ENCODE measurements at regions not wholly inside any gene's neighbourhood (a gene's known extent, or its start where the extent isn't known, plus 50 kb on each side); places are given as distances from the start of the nearest gene placed in this dataset.

DNA sequence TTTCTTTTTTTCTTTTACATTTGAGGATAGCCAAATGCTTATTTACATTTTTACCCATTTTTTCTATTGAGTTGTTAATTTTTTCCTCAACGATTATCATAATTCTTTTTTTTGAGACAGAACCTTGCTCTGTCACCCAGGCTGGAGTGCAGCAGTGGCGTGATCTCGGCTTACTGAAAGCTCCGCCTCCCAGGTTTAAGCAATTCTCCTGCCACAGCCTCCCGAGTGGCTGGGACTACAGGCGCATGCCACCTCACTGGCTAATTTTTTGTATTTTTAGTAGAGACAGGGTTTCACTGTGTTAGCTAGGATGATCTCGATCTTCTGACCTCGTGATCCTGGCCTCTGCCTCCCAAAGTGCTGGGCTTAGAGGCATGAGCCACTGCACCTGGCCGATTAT is 208.7 kb downstream of the LIG4 start:
- in situ Hi-C loops (cut with MboI; ENCODE audit: low sequenced_read_pairs): no loop called here

DNA sequence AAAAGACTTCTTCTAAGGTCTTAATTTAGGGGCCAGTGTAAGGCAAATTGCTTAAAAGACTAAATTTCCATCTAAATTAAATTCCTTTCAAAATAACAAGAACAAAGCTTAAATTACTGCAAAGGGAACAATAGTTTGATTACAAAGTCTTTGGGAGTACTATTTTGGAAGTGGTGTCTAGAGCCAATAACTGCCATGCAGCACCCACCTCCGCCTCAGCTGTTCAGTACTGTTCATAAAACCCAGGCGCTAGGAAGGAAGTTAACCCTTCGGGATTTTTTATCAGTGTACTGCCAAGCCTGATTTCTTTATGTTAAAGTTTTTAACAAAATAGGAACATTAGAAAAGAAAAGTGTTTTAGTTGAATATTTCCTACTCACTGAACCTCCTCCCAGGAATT is 210.1 kb downstream of the LIG4 start:
- in situ Hi-C loops (cut with MboI; ENCODE audit: low sequenced_read_pairs): no loop called here

GRCh38 chr13:108003626-108004025 is 211.7 kb downstream of the LIG4 start:
- in situ Hi-C loops (cut with MboI; ENCODE audit: low sequenced_read_pairs): no loop called here

GRCh38 chr13:108000998-108001397 is 214.3 kb downstream of the LIG4 start:
- in situ Hi-C loops (cut with MboI; ENCODE audit: low sequenced_read_pairs): no loop called here

GRCh38 chr13:107999751-108000150 is 215.6 kb downstream of the LIG4 start:
- in situ Hi-C loops (cut with MboI; ENCODE audit: low sequenced_read_pairs): no loop called here

- in situ Hi-C loops (cut with MboI; ENCODE audit: low sequenced_read_pairs): no loop called here
These were observed 221.2 kb downstream of the LIG4 start for GRCh38 chr13:107994137-107994536.

DNA sequence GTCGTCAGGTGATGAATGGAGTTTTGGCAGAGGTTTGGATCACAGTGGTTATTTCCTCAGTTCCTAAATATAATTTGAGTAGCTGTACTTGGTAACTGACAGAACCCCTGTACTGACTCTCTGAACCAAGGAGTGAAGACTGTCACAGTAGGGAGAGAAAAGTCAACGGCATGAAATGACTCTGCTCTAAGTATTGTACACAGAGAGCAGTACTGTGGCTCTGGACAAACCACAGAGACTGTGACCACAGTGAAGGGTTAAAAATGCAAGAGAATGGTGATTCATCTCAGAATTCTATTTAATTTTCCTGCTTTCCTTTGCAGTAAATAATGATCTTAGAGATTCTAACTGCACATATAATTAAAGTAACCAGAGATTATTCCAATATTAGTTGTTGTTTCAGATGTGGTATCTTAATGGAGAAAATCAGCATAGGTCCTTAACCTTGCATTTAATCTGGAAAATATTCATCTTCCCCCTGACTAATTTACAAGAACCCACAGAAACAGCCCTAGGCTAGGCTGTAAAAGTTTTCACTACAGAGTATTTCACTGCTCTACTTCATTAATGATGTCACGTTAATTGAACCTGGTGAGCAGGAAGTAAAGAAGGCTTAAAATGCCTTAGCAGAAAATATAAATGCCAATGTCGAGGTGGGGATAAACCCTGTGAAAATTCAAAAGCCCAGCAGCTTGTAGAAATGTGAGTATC is 221.9 kb downstream of the LIG4 start:
- in situ Hi-C loops (cut with MboI; ENCODE audit: low sequenced_read_pairs): no loop called here

- in situ Hi-C loops (cut with MboI; ENCODE audit: low sequenced_read_pairs): no loop called here
These were observed 222.8 kb downstream of the LIG4 start for GRCh38 chr13:107992542-107992941.

GRCh38 chr13:107977071-107977574 is 238.2 kb downstream of the LIG4 start:
- in situ Hi-C loops (cut with MboI; ENCODE audit: low sequenced_read_pairs): no loop called here

GRCh38 chr13:107976628-107977027 is 238.7 kb downstream of the LIG4 start:
- in situ Hi-C loops (cut with MboI; ENCODE audit: low sequenced_read_pairs): no loop called here

GRCh38 chr13:107974409-107974808 is 240.9 kb downstream of the LIG4 start:
- in situ Hi-C loops (cut with MboI; ENCODE audit: low sequenced_read_pairs): no loop called here

- in situ Hi-C loops (cut with MboI; ENCODE audit: low sequenced_read_pairs): no loop called here
These were observed 245.8 kb downstream of the LIG4 start for GRCh38 chr13:107969546-107969945.

DNA sequence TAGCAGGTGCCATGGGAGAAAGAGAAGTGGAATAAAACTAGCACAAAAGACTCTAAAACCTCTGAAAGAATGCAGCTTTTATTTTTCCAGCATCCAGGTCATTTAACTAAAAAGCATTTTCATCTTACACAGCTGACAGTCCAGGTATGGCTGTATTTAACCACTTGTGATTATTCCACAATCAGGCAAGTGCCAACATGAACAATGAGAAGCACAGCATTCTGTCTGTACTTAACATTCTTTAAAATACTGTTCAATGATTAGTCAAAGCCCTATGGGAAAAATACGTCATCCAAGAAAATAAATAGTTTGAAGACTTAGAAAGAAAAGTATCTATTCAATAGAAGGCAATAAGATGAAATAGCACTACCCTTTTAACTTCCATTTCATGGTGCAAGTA is 246.9 kb downstream of the LIG4 start:
- in situ Hi-C loops (cut with MboI; ENCODE audit: low sequenced_read_pairs): no loop called here

- in situ Hi-C loops (cut with MboI; ENCODE audit: low sequenced_read_pairs): no loop called here
These were observed 250.9 kb downstream of the LIG4 start for GRCh38 chr13:107964395-107964794.

- in situ Hi-C loops (cut with MboI; ENCODE audit: low sequenced_read_pairs): no loop called here
These were observed 253.3 kb downstream of the LIG4 start for GRCh38 chr13:107961849-107962608.

- in situ Hi-C loops (cut with MboI; ENCODE audit: low sequenced_read_pairs): no loop called here
These were observed 255.0 kb downstream of the LIG4 start for GRCh38 chr13:107960301-107960700.

DNA sequence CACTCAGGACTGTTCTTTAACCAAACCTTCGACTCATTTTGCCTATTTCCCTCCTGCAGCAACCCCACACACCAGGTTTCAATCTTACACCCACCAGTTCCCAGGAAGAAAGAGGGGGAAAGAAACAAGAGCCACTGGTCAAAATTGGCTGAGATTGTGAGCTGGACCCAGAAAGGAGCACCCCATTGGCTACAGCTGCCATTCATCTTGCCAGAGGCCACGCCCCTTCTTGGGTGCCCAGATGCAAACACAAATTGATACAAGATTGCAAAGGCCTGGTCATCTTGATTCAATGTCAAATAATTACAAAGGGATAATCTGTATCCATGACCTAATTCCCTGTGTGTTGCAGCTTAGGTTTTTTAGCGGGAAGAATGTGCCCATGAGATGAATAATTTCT is 258.4 kb downstream of the LIG4 start:
- in situ Hi-C loops (cut with MboI; ENCODE audit: low sequenced_read_pairs): no loop called here

DNA sequence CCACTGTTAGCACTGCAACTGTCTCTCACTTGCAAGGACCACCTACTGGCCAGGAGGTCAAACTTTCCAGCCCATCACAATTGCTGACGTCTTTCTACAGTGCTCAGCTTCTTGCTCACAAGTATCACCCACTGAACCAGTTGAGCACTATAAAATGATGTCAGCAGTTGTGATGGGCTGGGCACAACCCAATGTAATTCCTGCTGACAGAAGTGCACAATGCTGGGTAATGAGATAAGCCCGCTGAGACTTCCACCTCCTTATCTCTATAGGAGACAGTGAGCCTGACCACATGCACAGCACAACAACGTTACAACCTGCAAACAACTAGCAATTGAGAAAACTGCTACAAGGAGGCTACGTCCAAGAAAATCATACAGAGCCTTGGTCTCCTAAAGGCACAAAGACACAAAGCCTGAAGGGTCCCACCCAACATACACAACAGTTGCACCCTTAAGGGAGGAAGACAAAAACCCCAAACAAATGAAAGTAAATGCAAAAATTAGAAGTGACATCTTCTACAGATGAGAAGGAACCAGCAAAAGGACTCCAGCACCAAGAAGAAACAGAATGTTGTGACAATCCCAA is 273.2 kb downstream of the LIG4 start:
- in situ Hi-C loops (cut with MboI; ENCODE audit: low sequenced_read_pairs): no loop called here

- in situ Hi-C loops (cut with MboI; ENCODE audit: low sequenced_read_pairs): no loop called here
These were observed 273.8 kb downstream of the LIG4 start for GRCh38 chr13:107941345-107942029.

DNA sequence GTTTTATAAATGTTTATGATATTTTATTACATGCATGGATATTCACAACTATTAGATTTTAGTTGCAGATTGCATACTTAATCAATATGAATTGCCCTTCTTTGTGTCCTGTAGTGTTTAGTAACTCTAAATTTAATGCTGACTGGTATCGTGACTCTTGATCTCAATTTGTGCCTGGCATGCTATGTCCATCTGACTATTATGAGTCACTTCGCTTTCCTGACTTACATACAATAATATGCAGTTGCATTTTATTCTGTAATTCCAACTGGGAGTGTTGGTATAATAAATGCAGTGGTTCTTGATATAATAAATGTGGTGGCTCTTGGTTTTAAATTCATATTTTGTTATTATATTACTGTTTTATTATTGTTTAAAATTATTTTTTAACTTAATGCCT is 277.5 kb downstream of the LIG4 start:
- in situ Hi-C loops (cut with MboI; ENCODE audit: low sequenced_read_pairs): no loop called here

DNA sequence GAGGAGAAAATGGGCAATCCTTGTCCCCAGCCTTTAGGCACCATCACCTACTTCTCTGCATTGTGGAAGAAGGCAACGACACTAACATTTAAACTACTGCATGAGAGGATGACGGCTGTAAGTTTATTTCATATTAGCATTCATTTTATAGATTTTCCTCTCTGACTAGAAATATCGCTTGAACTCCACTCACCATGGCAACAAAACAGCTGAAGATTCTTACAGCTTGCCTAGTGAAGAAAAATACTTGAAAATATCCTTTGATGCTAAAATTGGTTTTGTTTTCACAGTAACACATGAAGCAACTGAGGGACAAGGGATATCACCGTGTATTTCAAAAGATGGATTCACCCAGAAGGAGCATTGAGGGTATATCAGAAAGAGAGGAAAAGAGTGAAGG is 284.3 kb downstream of the LIG4 start:
- in situ Hi-C loops (cut with MboI; ENCODE audit: low sequenced_read_pairs): no loop called here

All from HL-60/S4 (cell line).